ENCODE measurements at regions not wholly inside any gene's neighbourhood (a gene's known extent, or its start where the extent isn't known, plus 50 kb on each side); places are given as distances from the start of the nearest gene placed in this dataset.

DNA sequence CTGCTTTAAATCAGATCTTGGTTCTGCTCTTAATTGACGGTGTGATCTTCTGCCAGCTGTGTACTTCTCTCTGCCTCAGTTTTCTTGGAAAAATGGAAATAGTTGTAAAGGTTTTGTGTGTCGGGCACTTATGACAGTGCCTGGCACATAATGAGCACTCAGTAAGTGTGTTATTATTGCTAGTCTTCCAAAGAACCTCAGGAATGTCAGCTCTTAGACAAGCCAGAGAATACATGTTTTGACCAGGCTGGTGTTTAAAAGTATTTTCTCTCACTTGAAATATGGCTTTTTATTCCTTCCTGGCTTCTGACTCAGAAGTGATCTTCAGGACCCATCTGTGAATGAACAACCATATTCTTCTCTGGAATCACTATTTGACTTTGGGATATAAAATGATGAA is 304.1 kb downstream of the SNAPC1 start:
- TF ChIP-seq CTCF (conservative IDR thresholded peaks at IDR 0.05): no peak
- H3K27ac ChIP-seq: no peak overlapping the region

DNA sequence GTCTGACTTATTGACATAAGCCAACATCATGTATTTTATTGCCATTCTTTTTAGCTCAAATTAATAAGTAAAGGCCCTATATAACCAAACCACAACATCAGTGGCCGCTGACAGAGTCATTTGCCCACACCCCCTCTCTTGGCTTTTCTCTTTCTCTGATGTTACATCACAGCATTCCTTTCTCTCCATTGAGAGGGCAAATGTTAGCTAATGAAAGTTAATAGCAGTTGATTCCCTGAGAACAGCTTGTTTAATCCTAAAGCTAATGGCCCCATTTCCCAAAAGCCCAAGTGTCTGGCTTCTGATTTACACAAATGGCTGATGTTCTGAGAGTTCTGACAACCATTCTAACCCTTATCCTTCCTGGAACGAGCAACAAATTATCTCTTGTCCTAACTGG is 308.8 kb downstream of the SNAPC1 start:
- no peak overlapping the region for H3K27ac ChIP-seq
- no peak for TF ChIP-seq CTCF (conservative IDR thresholded peaks at IDR 0.05)

- no peak overlapping the region for H3K27ac ChIP-seq
- no peak for TF ChIP-seq CTCF (conservative IDR thresholded peaks at IDR 0.05)
Observed at GRCh38 chr14:62076368-62076767, 314.1 kb downstream of the SNAPC1 start.

DNA sequence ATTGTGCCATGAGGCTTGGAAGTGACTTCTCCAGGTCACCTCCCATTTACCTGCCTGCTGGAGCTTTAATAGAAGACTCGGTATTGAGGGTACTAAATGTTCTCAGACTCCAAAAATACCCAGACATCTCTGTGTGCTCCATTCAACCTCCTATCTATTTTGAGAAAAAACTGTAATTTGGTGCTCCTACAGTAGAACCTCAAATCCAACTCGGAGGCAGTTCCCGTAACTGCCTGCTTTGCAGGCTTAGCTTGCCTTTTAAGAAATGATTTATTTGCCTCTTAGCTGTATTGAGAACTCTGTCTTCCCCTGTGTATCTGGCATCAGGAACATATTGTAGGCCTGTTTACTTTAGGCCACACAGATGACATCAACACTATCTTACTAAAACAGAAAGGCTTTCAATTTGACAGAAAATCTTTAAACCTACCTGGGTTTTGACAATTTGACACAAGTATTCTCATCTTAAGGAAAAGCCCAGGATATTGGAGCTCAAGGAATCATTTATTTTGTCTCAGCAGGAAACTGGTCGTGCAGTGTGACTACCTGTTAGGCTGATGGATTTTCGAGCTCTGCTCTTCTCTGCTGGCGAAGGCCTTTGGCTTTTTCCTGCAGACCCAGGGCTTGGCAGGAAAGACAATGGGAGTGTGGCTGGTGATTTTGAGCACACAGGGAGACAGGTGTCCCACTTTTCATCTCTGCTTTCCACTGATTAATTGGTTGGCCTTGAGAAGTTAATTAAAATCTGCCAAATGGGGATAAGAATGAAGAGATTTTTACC is 314.8 kb downstream of the SNAPC1 start:
- no peak for TF ChIP-seq CTCF (conservative IDR thresholded peaks at IDR 0.05)
- no peak overlapping the region for H3K27ac ChIP-seq

DNA sequence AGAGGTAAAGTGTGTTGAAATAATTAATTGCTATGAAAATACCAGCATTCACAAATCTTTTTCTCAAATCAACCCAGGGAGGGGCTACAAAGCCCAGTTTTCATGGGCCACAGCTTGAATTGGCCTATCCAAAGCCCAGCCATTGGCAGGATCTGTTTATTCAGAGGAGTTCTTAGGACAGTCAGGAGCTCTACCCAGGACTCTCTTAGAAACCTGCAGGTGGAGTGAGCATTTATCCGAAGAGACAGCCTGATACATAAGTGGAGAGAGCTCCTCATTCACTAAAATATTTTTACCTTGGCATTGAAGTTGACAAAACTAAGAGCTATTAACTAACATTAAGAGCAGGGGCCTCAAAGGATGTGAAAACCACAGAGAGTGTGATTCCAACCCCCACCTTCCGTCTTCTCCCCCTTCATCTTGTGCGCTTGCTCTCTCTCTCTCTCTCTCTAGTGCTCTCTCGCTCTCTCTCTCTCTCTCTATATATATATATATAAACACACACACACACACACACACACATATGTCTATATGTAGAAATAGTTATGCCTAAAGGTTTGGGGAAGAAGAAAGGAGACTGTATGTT is 315.5 kb downstream of the SNAPC1 start:
- no peak for TF ChIP-seq CTCF (conservative IDR thresholded peaks at IDR 0.05)
- H3K27ac ChIP-seq: no peak overlapping the region

GRCh38 chr14:62079038-62079437 is 316.8 kb downstream of the SNAPC1 start:
- no peak overlapping the region for H3K27ac ChIP-seq
- no peak for TF ChIP-seq CTCF (conservative IDR thresholded peaks at IDR 0.05)

DNA sequence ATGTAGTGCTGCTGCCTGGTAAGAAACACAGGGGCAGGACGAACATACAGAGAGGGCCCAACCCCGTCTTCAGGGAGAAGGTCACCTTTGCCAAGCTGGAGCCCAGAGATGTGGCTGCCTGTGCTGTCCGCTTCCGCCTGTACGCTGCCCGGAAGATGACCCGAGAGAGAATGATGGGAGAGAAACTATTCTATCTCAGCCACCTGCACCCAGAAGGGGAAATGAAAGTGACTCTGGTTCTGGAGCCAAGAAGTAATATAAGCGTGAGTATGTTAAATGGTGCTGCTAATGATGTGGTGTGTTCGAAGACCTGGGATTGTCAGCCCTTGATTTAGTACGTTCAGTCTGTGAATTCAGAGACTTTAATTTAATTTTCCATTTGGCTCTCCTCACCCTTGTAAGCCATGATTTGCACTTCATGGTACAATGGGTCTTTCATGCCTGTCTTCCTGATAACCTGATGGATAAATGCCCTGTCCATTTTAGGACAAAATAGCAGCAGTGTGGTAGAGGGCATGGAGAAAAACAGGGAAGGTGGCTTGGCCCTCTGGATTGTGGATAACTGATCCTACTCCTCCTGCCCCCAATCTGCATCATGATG is 318.9 kb downstream of the SNAPC1 start:
- TF ChIP-seq CTCF (conservative IDR thresholded peaks at IDR 0.05): no peak
- H3K27ac ChIP-seq: no peak overlapping the region

Data from VCaP (cell line).